ENCODE measurements at regions not wholly inside any gene's neighbourhood (a gene's known extent, or its start where the extent isn't known, plus 50 kb on each side); places are given as distances from the start of the nearest gene placed in this dataset.

DNA sequence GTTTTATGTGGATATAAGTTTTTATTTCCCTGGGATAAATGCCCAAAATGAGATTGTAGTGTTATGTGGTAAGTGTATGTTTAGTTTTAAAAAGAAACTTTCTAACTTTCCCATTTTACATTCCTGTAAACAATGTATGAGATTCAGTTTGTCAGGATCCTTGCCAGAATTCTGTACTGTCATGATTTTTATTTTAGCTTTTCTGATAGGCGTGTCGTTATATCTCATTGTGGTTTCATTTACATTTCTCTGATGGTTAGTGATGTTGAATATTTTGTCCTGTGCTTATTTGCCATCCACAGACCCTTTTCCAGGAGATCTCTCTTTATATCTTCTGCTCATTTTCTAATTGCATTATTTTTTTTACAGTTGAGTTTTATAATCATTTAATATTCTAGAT is 245.6 kb upstream of the CDH2 start:
- TF ChIP-seq, protein P1, sequence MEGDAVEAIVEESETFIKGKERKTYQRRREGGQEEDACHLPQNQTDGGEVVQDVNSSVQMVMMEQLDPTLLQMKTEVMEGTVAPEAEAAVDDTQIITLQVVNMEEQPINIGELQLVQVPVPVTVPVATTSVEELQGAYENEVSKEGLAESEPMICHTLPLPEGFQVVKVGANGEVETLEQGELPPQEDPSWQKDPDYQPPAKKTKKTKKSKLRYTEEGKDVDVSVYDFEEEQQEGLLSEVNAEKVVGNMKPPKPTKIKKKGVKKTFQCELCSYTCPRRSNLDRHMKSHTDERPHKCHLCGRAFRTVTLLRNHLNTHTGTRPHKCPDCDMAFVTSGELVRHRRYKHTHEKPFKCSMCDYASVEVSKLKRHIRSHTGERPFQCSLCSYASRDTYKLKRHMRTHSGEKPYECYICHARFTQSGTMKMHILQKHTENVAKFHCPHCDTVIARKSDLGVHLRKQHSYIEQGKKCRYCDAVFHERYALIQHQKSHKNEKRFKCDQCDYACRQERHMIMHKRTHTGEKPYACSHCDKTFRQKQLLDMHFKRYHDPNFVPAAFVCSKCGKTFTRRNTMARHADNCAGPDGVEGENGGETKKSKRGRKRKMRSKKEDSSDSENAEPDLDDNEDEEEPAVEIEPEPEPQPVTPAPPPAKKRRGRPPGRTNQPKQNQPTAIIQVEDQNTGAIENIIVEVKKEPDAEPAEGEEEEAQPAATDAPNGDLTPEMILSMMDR (conservative IDR thresholded peaks at IDR 0.05; ENCODE audit: low read length), result no peak
- TF ChIP-seq EZH2phosphoT487 (IDR thresholded peaks at IDR 0.05; ENCODE audit: borderline replicate concordance), result no peak
